H1 (cell line): ENCODE measurements at regions not wholly inside any gene's neighbourhood (a gene's known extent, or its start where the extent isn't known, plus 50 kb on each side); places are given as distances from the start of the nearest gene placed in this dataset.

Experiments
- CTCF ChIA-PET: fragments of 300-600 bp; sonication (Branson Sonifier 250); formaldehyde crosslinking; loops from one replicate; lab custom pipeline; 2021; ENCODE audit not compliant: partially characterized antibody; lab: Charles Lee
- POLR2A ChIA-PET: fragments of 300-600 bp; sonication (Branson Sonifier 250); formaldehyde crosslinking; loops from one replicate; lab custom pipeline; 2021; ENCODE audit warnings: inconsistent platforms; ENCODE audit not compliant: partially characterized antibody; lab: Charles Lee
- DNase-seq, 2 experiments: peaks; one replicate each; pipeline versions ENCODE4 v3.0.0 to v3.0.0-alpha.2; 2010 to 2022; ENCODE audit warnings: low spot score in 2 of 2, low read depth in 1 of 2, mixed read lengths in 1 of 2
- FAIRE-seq: peaks from 2 replicates; lab custom pipeline; 2011; peaks lifted over from hg19 to GRCh38; lab: Jason Lieb, UNC
- H2AFZ ChIP-seq: 2 replicates; pipeline ENCODE4 v1.8.1; 2012; ENCODE audit warnings: low read length, inconsistent platforms
- H2AK5ac ChIP-seq: 2 replicates; pipeline ENCODE4 v1.6.1; 2013; ENCODE audit warnings: low read depth, low read length
- H2BK120ac ChIP-seq: replicated peaks from 2 replicates; pipeline ENCODE3; 2013; ENCODE audit warnings: low read depth, low read length, inconsistent platforms
- H2BK12ac ChIP-seq: 2 replicates; pipeline ENCODE4 v1.6.1; 2013; ENCODE audit warnings: low read depth, low read length
- H2BK15ac ChIP-seq: 2 replicates; pipeline ENCODE4 v1.6.1; 2013; ENCODE audit warnings: low read length
- H2BK20ac ChIP-seq: 2 replicates; pipeline ENCODE4 v1.6.1; 2013; ENCODE audit warnings: low read length
- H2BK5ac ChIP-seq: 2 replicates; pipeline ENCODE4 v1.6.1; 2013; ENCODE audit warnings: low read depth, low read length
- H3K14ac ChIP-seq: 2 replicates; pipeline ENCODE4 v1.6.1; 2013; ENCODE audit warnings: inconsistent platforms; ENCODE audit not compliant: insufficient read length
- H3K18ac ChIP-seq: 2 replicates; pipeline ENCODE4 v1.6.1; 2013; ENCODE audit warnings: low read length; ENCODE audit errors: extremely low read depth
- H3K23ac ChIP-seq: 2 replicates; pipeline ENCODE4 v1.6.1; 2013; ENCODE audit warnings: inconsistent platforms; ENCODE audit not compliant: insufficient read length
- H3K23me2 ChIP-seq: 2 replicates; pipeline ENCODE4 v1.6.1; 2013; ENCODE audit warnings: low read depth, low read length
- H3K27ac ChIP-seq: 2 replicates; pipeline ENCODE4 v1.6.1; 2011; ENCODE audit warnings: low read depth, low read length, inconsistent platforms
- H3K27me3 ChIP-seq, 4 experiments: replicated peaks in 1 of 4; 1 replicate in 1 of 4; 2 replicates in 3 of 4; pipeline versions ENCODE4 v1.6.1 to v1.8.1; 2011 to 2013; ENCODE audit warnings: low read length in 3 of 4, mild to moderate bottlenecking in 3 of 4, inconsistent platforms in 2 of 4, mixed read lengths in 2 of 4, moderate library complexity in 1 of 4; ENCODE audit not compliant: control insufficient read depth in 3 of 4, insufficient read depth in 3 of 4; ENCODE audit errors: extremely low read depth in 1 of 4
- H3K36me3 ChIP-seq, 4 experiments: 2 replicates each; pipeline versions ENCODE4 v1.6.1 to v1.8.1; 2011 to 2013; ENCODE audit warnings: mild to moderate bottlenecking in 4 of 4, low read length in 3 of 4, moderate library complexity in 2 of 4, control low read depth in 1 of 4, inconsistent platforms in 1 of 4; ENCODE audit not compliant: insufficient read depth in 4 of 4, control insufficient read depth in 2 of 4
- H3K4ac ChIP-seq: replicated peaks from 2 replicates; pipeline ENCODE3; 2013; ENCODE audit warnings: low read length, low read depth, mixed read lengths, inconsistent platforms; ENCODE audit not compliant: insufficient read length
- H3K4me1 ChIP-seq, 4 experiments: replicated peaks in 1 of 4; 1 replicate in 1 of 4; 2 replicates in 3 of 4; pipeline versions ENCODE4 v1.6.1 to v1.8.1; 2011 to 2013; ENCODE audit warnings: low read length in 3 of 4, inconsistent platforms in 2 of 4, mixed read lengths in 1 of 4; ENCODE audit not compliant: insufficient read depth in 4 of 4, control insufficient read depth in 3 of 4
- H3K4me2 ChIP-seq, 2 experiments: 2 replicates each; pipeline versions ENCODE4 v1.6.1 to v1.8.1; 2011 to 2013; ENCODE audit warnings: low read depth in 2 of 2, low read length in 2 of 2, control low read depth in 1 of 2, inconsistent platforms in 1 of 2, mild to moderate bottlenecking in 1 of 2; ENCODE audit not compliant: insufficient read depth in 1 of 2
- H3K4me3 ChIP-seq, 4 experiments: fragments of 200-600, 300-600 bp in 1 of 4; sonication (generic), shearing (Covaris generic), sonication (Bioruptor Twin) in 1 of 4; 2 replicates each; pipeline versions ENCODE4 v1.5.1 to v1.8.1; 2011 to 2016; ENCODE audit warnings: low read length in 4 of 4, low read depth in 3 of 4, control low read depth in 2 of 4, inconsistent platforms in 2 of 4, mild to moderate bottlenecking in 2 of 4, mixed read lengths in 1 of 4, moderate library complexity in 1 of 4; ENCODE audit not compliant: insufficient read depth in 2 of 4; ENCODE audit errors: extremely low read depth in 1 of 4
- H3K56ac ChIP-seq: replicated peaks from 2 replicates; pipeline ENCODE3; 2013; ENCODE audit warnings: low read depth, mild to moderate bottlenecking, mixed read lengths, low read length, inconsistent platforms; ENCODE audit not compliant: insufficient read length
- H3K79me1 ChIP-seq: 2 replicates; pipeline ENCODE4 v1.6.1; 2013; ENCODE audit warnings: low read depth, low read length, control low read depth
- H3K79me2 ChIP-seq, 2 experiments: 2 replicates each; pipeline versions ENCODE4 v1.6.1 to v1.8.1; 2012 to 2013; ENCODE audit warnings: low read length in 2 of 2, mild to moderate bottlenecking in 2 of 2, inconsistent platforms in 1 of 2; ENCODE audit not compliant: insufficient read depth in 2 of 2, control insufficient read depth in 1 of 2
- H3K9ac ChIP-seq, 4 experiments: replicated peaks in 1 of 4; 1 replicate in 1 of 4; 2 replicates in 3 of 4; pipeline versions ENCODE4 v1.6.1 to v1.8.1; 2011 to 2013; ENCODE audit warnings: low read depth in 3 of 4, low read length in 3 of 4, control low read depth in 2 of 4, mild to moderate bottlenecking in 2 of 4, moderate library complexity in 2 of 4, inconsistent platforms in 1 of 4; ENCODE audit errors: extremely low read depth in 1 of 4
- H3K9me3 ChIP-seq, 2 experiments: 2 replicates each; pipeline versions ENCODE4 v1.6.1 to v1.8.1; 2012 to 2013; ENCODE audit warnings: mild to moderate bottlenecking in 2 of 2, moderate library complexity in 2 of 2, control low read depth in 1 of 2, inconsistent platforms in 1 of 2, low read depth in 1 of 2, low read length in 1 of 2, mixed read lengths in 1 of 2; ENCODE audit not compliant: insufficient read depth in 2 of 2
- H4K20me1 ChIP-seq, 2 experiments: replicated peaks in 1 of 2; 2 replicates each; pipeline versions ENCODE3 to v1.8.1; 2011 to 2013; ENCODE audit warnings: inconsistent platforms in 2 of 2, low read length in 2 of 2, mild to moderate bottlenecking in 1 of 2; ENCODE audit not compliant: insufficient read depth in 2 of 2, control insufficient read depth in 1 of 2
- H4K5ac ChIP-seq: 2 replicates; pipeline ENCODE4 v1.6.1; 2013; ENCODE audit warnings: low read length, low read depth, mixed read lengths, inconsistent platforms; ENCODE audit not compliant: insufficient read length
- H4K8ac ChIP-seq: 2 replicates; pipeline ENCODE4 v1.8.0; 2013; ENCODE audit warnings: mild to moderate bottlenecking, moderate library complexity, low read length, inconsistent platforms; ENCODE audit not compliant: insufficient read depth; ENCODE audit errors: extremely low read depth
- H4K91ac ChIP-seq: replicated peaks from 2 replicates; pipeline ENCODE3; 2013; ENCODE audit warnings: low read length, mixed read lengths, inconsistent platforms; ENCODE audit not compliant: insufficient read length
- BRCA1 ChIP-seq: IDR thresholded peaks from 2 replicates; pipeline ENCODE4 v1.6.1; 2012; ENCODE audit warnings: low read depth, low read length, improper control_type of control experiment
- CBX5 ChIP-seq: fragments of 300-800, 300-1000 bp; sonication (generic); IDR thresholded peaks from 2 replicates; pipeline ENCODE4 v1.7.1; 2016; ENCODE audit warnings: antibody characterized with exemption, low read length, low read depth
- CEBPB ChIP-seq: IDR thresholded peaks from 2 replicates; pipeline ENCODE4 v1.6.1; 2012; ENCODE audit warnings: low read depth, low read length
- E2F6 ChIP-seq: IDR thresholded peaks from 2 replicates; pipeline ENCODE4 v1.6.1; 2012; ENCODE audit warnings: inconsistent platforms
- KDM4A ChIP-seq: IDR thresholded peaks from one replicate; pipeline ENCODE4 v1.7.1; 2012; ENCODE audit warnings: low read depth, mild to moderate bottlenecking, moderate library complexity, low read length, inconsistent platforms; ENCODE audit not compliant: severe bottlenecking
- MAX ChIP-seq: IDR thresholded peaks from 2 replicates; pipeline ENCODE4 v1.6.1; 2012; ENCODE audit warnings: inconsistent platforms
- RXRA ChIP-seq: IDR thresholded peaks from 2 replicates; pipeline ENCODE4 v1.6.1; 2011; ENCODE audit warnings: low read depth, mild to moderate bottlenecking, low read length, moderate library complexity; ENCODE audit not compliant: insufficient read depth
- SIN3A ChIP-seq, 2 experiments: IDR thresholded peaks in 1 of 2; conservative IDR thresholded peaks in 1 of 2; 2 replicates each; pipeline ENCODE4 v1.6.1; 2011 to 2012; ENCODE audit warnings: low read length in 2 of 2, improper control_type of control experiment in 1 of 2, low read depth in 1 of 2, mild to moderate bottlenecking in 1 of 2
- SUZ12 ChIP-seq: fragments of 200-600 bp; sonication (generic); IDR thresholded peaks from 2 replicates; pipeline ENCODE4 v1.6.1; 2012; ENCODE audit warnings: mild to moderate bottlenecking, inconsistent platforms, low read length, moderate library complexity, mixed read lengths
- TCF12 ChIP-seq: IDR thresholded peaks from 2 replicates; pipeline ENCODE4 v1.6.1; 2011; ENCODE audit warnings: low read depth, mild to moderate bottlenecking, low read length
- WGBS, 2 experiments: shearing (Covaris generic) in 1 of 2; methylation state at CpG; one replicate each; pipeline versions ENCODE4 v1.1.6 to v1.1.7; 2013 to 2015; ENCODE audit warnings: low lambda C conversion rate in 2 of 2, mixed read lengths in 2 of 2, inconsistent platforms in 1 of 2, low coverage in 1 of 2, missing lambda C conversion rate in 1 of 2; ENCODE audit not compliant: insufficient replicate concordance in 2 of 2, insufficient coverage in 1 of 2, insufficient read length in 1 of 2; ENCODE audit errors: extremely low coverage in 1 of 2, missing lambda C conversion rate in 1 of 2; 5-methylcytosine and 5-hydroxymethylcytosine counted together

GRCh38 chr4:153151535-153152455, 52.4 kb upstream of the TRIM2 start:
- no peak overlapping the region for H3K4ac ChIP-seq
- H2BK15ac ChIP-seq = no peak overlapping the region
- peak overlapping the region; percentile 96 to 98 for H3K4me2 ChIP-seq
- H3K4me1 ChIP-seq = peaks cover 11 to 18% (median 16%) of the 10 kb centered on the region in 4 experiments
- no peak overlapping the region for H2BK120ac ChIP-seq
- H3K14ac ChIP-seq = no peak overlapping the region
- WGBS, 2 experiments = 19% methylated on average over 31 of the region's 31 CpGs; no CpG with 5 or more reads in 1 of the 2 experiments
- no peak overlapping the region for H2BK5ac ChIP-seq
- peaks cover 15% of the 10 kb centered on the region for H3K23me2 ChIP-seq
- peak overlapping the region; percentile 12 to 66 (median 50); a peak in 4 of 8 replicates for H3K4me3 ChIP-seq
- no peak overlapping the region for H3K18ac ChIP-seq
- H2AFZ ChIP-seq = no peak overlapping the region
- FAIRE-seq (no peak), DNase-seq (peak in 1 of 2 experiments; percentile 95)
- no peaks in the 10 kb centered on the region for H3K9me3 ChIP-seq
- H4K91ac ChIP-seq = no peak overlapping the region
- no peak overlapping the region for H4K8ac ChIP-seq
- no peak overlapping the region for H2AK5ac ChIP-seq
- no peak overlapping the region for H3K9ac ChIP-seq
- ChIA-PET CTCF (interaction anchor here (0.7 to 2.1 kb wide), 9 partner anchors 9 to 166 kb away, joined by 3 to 10 read pairs (median 3); partner anchors contain the start of gene TRIM2), POLR2A (interaction anchor here (0.8 to 1.4 kb wide), 10 partner anchors 12 to 609 kb away, joined by 3 to 5 read pairs (median 3); partner anchors contain the start of gene TRIM2)
- H3K79me2 ChIP-seq = no peaks in the 10 kb centered on the region
- H2BK12ac ChIP-seq = no peak overlapping the region
- no peak overlapping the region for H4K5ac ChIP-seq
- no peak overlapping the region for H2BK20ac ChIP-seq
- H3K27ac ChIP-seq = no peak overlapping the region
- no peaks in the 10 kb centered on the region for H3K36me3 ChIP-seq
- no peaks in the 10 kb centered on the region for H4K20me1 ChIP-seq
- H3K23ac ChIP-seq = no peak overlapping the region
- H3K27me3 ChIP-seq = peaks cover 3 to 41% (median 38%) of the 10 kb centered on the region in 4 experiments
- H3K79me1 ChIP-seq = no peaks in the 10 kb centered on the region
- H3K56ac ChIP-seq = no peak overlapping the region
- TF ChIP-seq CBX5 = no peak
- peak; percentile 90 for TF ChIP-seq E2F6
- TF ChIP-seq SUZ12 = no peak
- peak; percentile 71; the same call in 1 of the 2 replicates for TF ChIP-seq TCF12
- no peak for TF ChIP-seq BRCA1
- peak; percentile 46 to 82; a peak in 2 of 4 replicates for TF ChIP-seq SIN3A (conservative IDR thresholded peaks at IDR 0.05 in 1 of 2, IDR thresholded peaks at IDR 0.05 in 1 of 2; ENCODE audit: low read depth in 1 of 2, low read length in 2 of 2)
- TF ChIP-seq MAX = peak; percentile 77
- TF ChIP-seq RXRA = no peak
- TF ChIP-seq CEBPB = peak; percentile 34; the same call in 1 of the 2 replicates
- peak; percentile 0 for TF ChIP-seq KDM4A
